ENCODE measurements at regions not wholly inside any gene's neighbourhood (a gene's known extent, or its start where the extent isn't known, plus 50 kb on each side); places are given as distances from the start of the nearest gene placed in this dataset.

DNA sequence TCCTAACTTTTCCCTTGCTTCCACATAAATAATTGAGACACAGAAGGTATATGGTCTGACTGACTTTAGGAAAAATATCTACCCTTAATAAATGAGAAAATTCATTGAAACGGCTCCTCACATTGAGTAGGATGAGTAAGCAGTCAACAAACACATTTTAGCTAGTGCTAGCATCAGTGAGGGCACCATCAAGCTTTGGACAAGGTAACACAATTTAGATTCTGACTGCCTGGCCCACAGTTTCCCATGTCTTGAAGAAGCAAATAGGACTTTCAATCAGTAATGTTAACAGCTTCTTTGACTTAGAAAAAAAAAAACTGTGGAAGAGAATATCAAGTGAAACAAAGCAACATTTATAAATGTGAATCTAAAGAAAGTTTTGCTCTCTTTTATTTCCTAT, 70.1 kb upstream of the MBNL1 start:
- ChIA-PET POLR2A (no interaction called here), CTCF (interaction anchor here (0.7 kb wide), 1 partner anchor 127 kb away, joined by 3 read pairs; no protein-coding TSS in a partner anchor)
- Histone ChIP-seq H3K9me3 (ENCODE audit: control insufficient read depth, insufficient read depth, low read length) (no peaks in the 10 kb centered on the region), H3K4me3 (ENCODE audit: low read depth, low read length) (no peak overlapping the region), H3K27me3 (ENCODE audit: control insufficient read depth, insufficient read depth, low read length) (no peaks in the 10 kb centered on the region), H3K27ac (ENCODE audit: low read depth, low read length) (no peak overlapping the region)
- TF ChIP-seq, protein P1, sequence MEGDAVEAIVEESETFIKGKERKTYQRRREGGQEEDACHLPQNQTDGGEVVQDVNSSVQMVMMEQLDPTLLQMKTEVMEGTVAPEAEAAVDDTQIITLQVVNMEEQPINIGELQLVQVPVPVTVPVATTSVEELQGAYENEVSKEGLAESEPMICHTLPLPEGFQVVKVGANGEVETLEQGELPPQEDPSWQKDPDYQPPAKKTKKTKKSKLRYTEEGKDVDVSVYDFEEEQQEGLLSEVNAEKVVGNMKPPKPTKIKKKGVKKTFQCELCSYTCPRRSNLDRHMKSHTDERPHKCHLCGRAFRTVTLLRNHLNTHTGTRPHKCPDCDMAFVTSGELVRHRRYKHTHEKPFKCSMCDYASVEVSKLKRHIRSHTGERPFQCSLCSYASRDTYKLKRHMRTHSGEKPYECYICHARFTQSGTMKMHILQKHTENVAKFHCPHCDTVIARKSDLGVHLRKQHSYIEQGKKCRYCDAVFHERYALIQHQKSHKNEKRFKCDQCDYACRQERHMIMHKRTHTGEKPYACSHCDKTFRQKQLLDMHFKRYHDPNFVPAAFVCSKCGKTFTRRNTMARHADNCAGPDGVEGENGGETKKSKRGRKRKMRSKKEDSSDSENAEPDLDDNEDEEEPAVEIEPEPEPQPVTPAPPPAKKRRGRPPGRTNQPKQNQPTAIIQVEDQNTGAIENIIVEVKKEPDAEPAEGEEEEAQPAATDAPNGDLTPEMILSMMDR (IDR thresholded peaks at IDR 0.05; ENCODE audit: low read depth, low read length), result no peak
- no peak for DNase-seq (ENCODE audit: low read depth, low spot score)

DNA sequence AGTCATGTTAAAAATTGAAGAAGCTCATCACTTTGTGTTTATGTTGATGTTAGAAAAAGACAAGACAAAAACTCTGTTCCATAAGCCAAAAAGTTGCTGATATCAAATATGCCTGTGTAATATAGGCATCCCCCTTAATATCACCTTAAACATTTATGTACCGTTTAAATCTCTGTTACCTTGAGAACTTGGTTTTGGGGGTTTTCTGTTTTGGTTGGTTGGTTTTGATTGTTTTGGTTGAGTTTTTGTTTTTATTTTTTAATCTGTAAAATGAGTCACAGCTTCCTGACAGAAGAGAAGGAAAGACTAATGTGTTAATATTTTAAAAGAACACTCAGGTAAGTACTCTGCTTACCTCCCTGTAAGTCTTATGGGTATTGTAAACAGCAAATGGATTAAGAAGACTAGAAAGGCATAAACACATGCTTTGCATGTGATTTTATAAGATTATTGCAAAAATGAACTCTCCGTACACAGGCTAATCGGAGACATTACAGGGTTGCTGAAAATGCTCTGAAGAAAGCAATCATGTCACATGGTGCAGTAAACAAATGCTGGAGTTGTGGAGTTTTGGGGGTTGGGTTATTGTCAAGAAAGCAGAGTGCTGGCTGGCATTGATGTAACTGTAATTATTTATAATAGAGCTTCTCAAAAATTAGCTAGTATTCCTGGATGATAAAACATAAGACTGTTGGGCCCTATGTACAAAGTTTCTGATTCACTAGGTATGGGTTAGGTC, 69.5 kb upstream of the MBNL1 start:
- POLR2A ChIA-PET, result no interaction called here
- CTCF ChIA-PET, result no interaction called here
- TF ChIP-seq, protein P1 (IDR thresholded peaks at IDR 0.05; ENCODE audit: low read depth, low read length), result no peak
- DNase-seq (ENCODE audit: low read depth, low spot score), result no peak
- H3K4me3 ChIP-seq (ENCODE audit: low read depth, low read length), result no peak overlapping the region
- H3K27me3 ChIP-seq (ENCODE audit: control insufficient read depth, insufficient read depth, low read length), result no peaks in the 10 kb centered on the region
- no peak overlapping the region for H3K27ac ChIP-seq (ENCODE audit: low read depth, low read length)
- H3K9me3 ChIP-seq (ENCODE audit: control insufficient read depth, insufficient read depth, low read length), result no peaks in the 10 kb centered on the region

- DNase-seq (ENCODE audit: low read depth, low spot score), result no peak
- Histone ChIP-seq H3K27me3 (ENCODE audit: control insufficient read depth, insufficient read depth, low read length) (no peaks in the 10 kb centered on the region), H3K27ac (ENCODE audit: low read depth, low read length) (no peak overlapping the region), H3K4me3 (ENCODE audit: low read depth, low read length) (no peak overlapping the region), H3K9me3 (ENCODE audit: control insufficient read depth, insufficient read depth, low read length) (no peaks in the 10 kb centered on the region)
- CTCF ChIA-PET, result no interaction called here
- TF ChIP-seq, protein P1 (IDR thresholded peaks at IDR 0.05; ENCODE audit: low read depth, low read length), result no peak
- POLR2A ChIA-PET, result no interaction called here
Observed at GRCh38 chr3:152200476-152201420, 68.0 kb upstream of the MBNL1 start.

- ChIA-PET CTCF (interaction anchor here (1.8 kb wide), 1 partner anchor 131 kb away, joined by 6 read pairs; no protein-coding TSS in a partner anchor), POLR2A (no interaction called here)
- Histone ChIP-seq H3K4me3 (ENCODE audit: low read depth, low read length) (peak overlapping the region; percentile 17), H3K27me3 (ENCODE audit: control insufficient read depth, insufficient read depth, low read length) (no peaks in the 10 kb centered on the region), H3K27ac (ENCODE audit: low read depth, low read length) (no peak overlapping the region), H3K9me3 (ENCODE audit: control insufficient read depth, insufficient read depth, low read length) (no peaks in the 10 kb centered on the region)
- TF ChIP-seq, protein P1 (IDR thresholded peaks at IDR 0.05; ENCODE audit: low read depth, low read length), result no peak
- DNase-seq (ENCODE audit: low read depth, low spot score), result no peak
Observed at GRCh38 chr3:152202976-152203626, 65.6 kb upstream of the MBNL1 start.
